Testis (tissue), 2 donors: ENCODE measurements at regions not wholly inside any gene's neighbourhood (a gene's known extent, or its start where the extent isn't known, plus 50 kb on each side); places are given as distances from the start of the nearest gene placed in this dataset.

Experiments
- CTCF ChIP-seq, 3 experiments: fragments of 450-650 bp in 2 of 3; fragments of 200-600 bp in 1 of 3; sonication (generic) in 1 of 3; IDR thresholded peaks; one replicate each; pipeline ENCODE4 v1.5.1; 2016 to 2019; ENCODE audit warnings: antibody characterized with exemption in 3 of 3, mild to moderate bottlenecking in 2 of 3, moderate library complexity in 1 of 3
- POLR2A ChIP-seq: fragments of 450-650 bp; IDR thresholded peaks from one replicate; pipeline ENCODE4 v1.6.1; 2017; ENCODE audit warnings: antibody characterized with exemption, mild to moderate bottlenecking, moderate library complexity

DNA sequence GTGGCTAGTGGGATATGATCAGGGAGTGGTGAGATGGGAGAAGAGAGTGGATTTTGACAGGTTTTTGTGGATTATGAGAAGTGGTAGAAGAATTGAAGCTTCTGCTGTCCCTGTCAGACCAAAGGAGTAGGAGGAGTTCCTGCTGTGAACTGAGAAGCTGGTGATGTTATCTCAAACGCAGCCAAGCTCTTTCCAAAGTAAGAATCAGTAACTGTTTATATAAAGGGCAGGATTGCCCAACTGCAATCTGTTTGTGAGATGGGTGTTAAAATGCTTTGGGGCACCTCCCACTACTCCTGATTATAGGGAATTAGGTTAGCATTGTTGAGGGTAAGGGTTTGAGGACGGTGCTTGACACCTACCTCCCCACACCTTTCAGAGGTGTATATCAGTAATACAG, 60.5 kb upstream of the USP25 start:
- TF ChIP-seq CTCF (IDR thresholded peaks at IDR 0.05) (no peak), POLR2A (no peak)
